Kidney (tissue), 13 donors: ENCODE measurements at regions not wholly inside any gene's neighbourhood (a gene's known extent, or its start where the extent isn't known, plus 50 kb on each side); places are given as distances from the start of the nearest gene placed in this dataset.

Experiments used
- DNase-seq, 5 donors: peaks; one replicate each; pipeline ENCODE4 v3.0.0-alpha.2; 2013 to 2020
- FAIRE-seq: peaks from 2 replicates; lab custom pipeline; 2012; peaks lifted over from hg19 to GRCh38; lab: Jason Lieb, UNC
- H3K27ac ChIP-seq, 2 donors: one replicate each; pipeline ENCODE4 v1.7.0; 2013; ENCODE audit warnings: low read depth in 2 of 2, low read length in 2 of 2, inconsistent platforms in 1 of 2
- H3K27me3 ChIP-seq: one replicate; pipeline ENCODE4 v1.7.1; 2013; ENCODE audit warnings: low read length, inconsistent platforms; ENCODE audit not compliant: control insufficient read depth, insufficient read depth
- H3K36me3 ChIP-seq, 3 donors: one replicate each; pipeline versions ENCODE4 v1.7.0 to v1.7.1; 2013; ENCODE audit warnings: low read length in 3 of 3, control low read depth in 1 of 3, inconsistent platforms in 1 of 3; ENCODE audit not compliant: insufficient read depth in 3 of 3, control insufficient read depth in 2 of 3
- H3K4me1 ChIP-seq, 3 donors: one replicate each; pipeline versions ENCODE4 v1.7.0 to v1.7.1; 2013; ENCODE audit warnings: low read length in 3 of 3, inconsistent platforms in 1 of 3, low read depth in 1 of 3; ENCODE audit not compliant: control insufficient read depth in 2 of 3, insufficient read depth in 2 of 3
- H3K4me3 ChIP-seq, 3 donors: one replicate each; pipeline versions ENCODE4 v1.7.0 to v1.8.1; 2013; ENCODE audit warnings: low read length in 3 of 3, control low read depth in 1 of 3, inconsistent platforms in 1 of 3
- H3K9ac ChIP-seq, 3 donors: one replicate each; pipeline versions ENCODE4 v1.7.0 to v1.7.1; 2013; ENCODE audit warnings: low read length in 3 of 3, control low read depth in 1 of 3, inconsistent platforms in 1 of 3
- H3K9me3 ChIP-seq, 3 donors: one replicate each; pipeline versions ENCODE4 v1.7.0 to v1.7.1; 2013; ENCODE audit warnings: low read length in 3 of 3, control low read depth in 1 of 3, inconsistent platforms in 1 of 3; ENCODE audit not compliant: control insufficient read depth in 2 of 3, insufficient read depth in 1 of 3
- CTCF ChIP-seq: IDR thresholded peaks from 3 replicates; pipeline ENCODE4 v1.5.1; 2012; ENCODE audit warnings: mild to moderate bottlenecking, moderate library complexity, borderline replicate concordance; ENCODE audit not compliant: insufficient read depth; ENCODE audit errors: extremely low read depth
- intact Hi-C: fragments of 100-400 bp; cut with DNase I; formaldehyde crosslinking; loops from one replicate; pipeline ENCODE4 v1.11.1; 2022
- donor health status: control.
- donor health status: control.
- donor health status: control.
- donor health status: control.
- donor health status: control.
- donor health status: DM: yes; HTN: yes; CAD: no.
- donor health status: Normal renal cell carcinoma (clear cell type).

GRCh38 chr12:28777603-28778365, 371.3 kb upstream of the FAR2 start:
- Histone ChIP-seq H3K9ac (no peak overlapping the region), H3K27me3 (no peaks in the 10 kb centered on the region), H3K4me3 (no peak overlapping the region), H3K36me3 (no peaks in the 10 kb centered on the region), H3K4me1 (no peaks in the 10 kb centered on the region), H3K27ac (no peak overlapping the region), H3K9me3 (no peaks in the 10 kb centered on the region)
- no peak for DNase-seq
- intact Hi-C loops, result no loop called here
- TF ChIP-seq CTCF, result no peak
- no peak for FAIRE-seq

GRCh38 chr12:28780096-28780495, 369.0 kb upstream of the FAR2 start:
- FAIRE-seq (no peak), DNase-seq (no peak)
- no peaks in the 10 kb centered on the region for H3K9me3 ChIP-seq
- H3K36me3 ChIP-seq, result no peaks in the 10 kb centered on the region
- TF ChIP-seq CTCF, result no peak
- H3K27me3 ChIP-seq, result no peaks in the 10 kb centered on the region
- H3K9ac ChIP-seq, result no peak overlapping the region
- H3K27ac ChIP-seq, result no peak overlapping the region
- H3K4me3 ChIP-seq, result no peak overlapping the region
- H3K4me1 ChIP-seq, result no peaks in the 10 kb centered on the region
- intact Hi-C loops, result no loop called here

- H3K36me3 ChIP-seq, result no peaks in the 10 kb centered on the region
- no peak for TF ChIP-seq CTCF
- no peak overlapping the region for H3K4me3 ChIP-seq
- DNase-seq (no peak), FAIRE-seq (no peak)
- no peaks in the 10 kb centered on the region for H3K4me1 ChIP-seq
- no peaks in the 10 kb centered on the region for H3K9me3 ChIP-seq
- H3K27ac ChIP-seq, result no peak overlapping the region
- no peaks in the 10 kb centered on the region for H3K27me3 ChIP-seq
- intact Hi-C loops, result no loop called here
- H3K9ac ChIP-seq, result no peak overlapping the region
These were observed 368.1 kb upstream of the FAR2 start for GRCh38 chr12:28780960-28781359.
